GM18502 (cell line): ENCODE measurements at regions not wholly inside any gene's neighbourhood (a gene's known extent, or its start where the extent isn't known, plus 50 kb on each side); places are given as distances from the start of the nearest gene placed in this dataset.

Experiments used
- ATAC-seq: cut with Tn5 transposase; IDR thresholded peaks from one replicate; pipeline ENCODE4 v1.9.1; 2021; ENCODE audit warnings: mild to moderate bottlenecking; ENCODE audit not compliant: unreplicated experiment, poor library complexity

DNA sequence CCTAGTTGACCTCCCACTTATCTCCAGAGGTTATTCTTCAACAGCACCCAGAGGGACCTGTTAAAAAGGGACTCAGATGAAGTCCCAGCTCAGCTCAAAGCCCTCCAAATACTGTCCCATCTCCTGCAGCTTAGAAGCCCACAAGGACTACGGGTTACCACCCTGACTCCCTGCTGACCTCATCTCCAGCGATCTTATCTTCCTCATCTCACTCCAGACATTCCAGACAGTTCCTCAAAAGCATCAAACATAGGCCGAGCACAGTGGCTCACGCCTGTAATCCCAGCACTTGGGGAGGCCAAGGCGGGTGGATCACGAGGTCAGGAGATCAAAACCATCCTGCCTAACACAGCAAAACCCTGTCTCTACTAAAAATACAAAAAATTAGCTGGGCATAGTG is 263.8 kb upstream of the TLE4 start:
- ATAC-seq = no peak

DNA sequence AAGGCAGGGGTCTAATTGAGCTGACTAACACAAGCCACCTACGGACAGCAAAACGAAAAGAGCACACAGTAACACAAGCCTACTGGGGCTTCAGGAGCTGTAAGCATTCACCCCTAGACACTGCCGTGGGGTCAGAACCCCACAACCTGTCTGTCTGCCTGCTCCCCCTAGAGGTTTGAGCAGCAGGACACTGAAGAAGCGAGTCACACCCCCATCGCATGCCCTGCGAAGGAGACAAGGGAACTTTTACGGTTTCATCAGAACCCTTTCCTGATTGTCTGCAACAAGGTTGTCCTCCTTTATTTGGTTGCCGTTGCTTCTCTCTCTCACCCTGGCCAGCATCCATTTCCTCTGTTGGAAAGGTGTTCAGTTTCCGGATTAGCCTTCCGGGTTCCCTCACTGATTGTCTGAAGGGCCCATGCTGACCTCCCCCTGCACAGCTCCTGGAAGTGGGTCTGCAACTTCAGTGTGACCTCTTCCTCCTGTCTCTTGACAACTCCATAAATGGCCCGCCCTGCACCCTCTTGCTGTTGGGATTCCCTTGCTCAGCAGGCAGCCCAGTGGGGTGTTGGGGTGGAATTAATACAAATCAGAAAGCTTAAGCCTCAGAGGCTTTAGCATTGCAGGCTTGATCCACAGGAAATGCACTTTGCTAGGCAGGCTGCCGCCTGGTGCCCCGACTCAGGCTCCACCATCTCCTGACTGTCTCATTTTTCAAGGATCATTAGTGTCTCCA is 258.9 kb upstream of the TLE4 start:
- no peak for ATAC-seq

DNA sequence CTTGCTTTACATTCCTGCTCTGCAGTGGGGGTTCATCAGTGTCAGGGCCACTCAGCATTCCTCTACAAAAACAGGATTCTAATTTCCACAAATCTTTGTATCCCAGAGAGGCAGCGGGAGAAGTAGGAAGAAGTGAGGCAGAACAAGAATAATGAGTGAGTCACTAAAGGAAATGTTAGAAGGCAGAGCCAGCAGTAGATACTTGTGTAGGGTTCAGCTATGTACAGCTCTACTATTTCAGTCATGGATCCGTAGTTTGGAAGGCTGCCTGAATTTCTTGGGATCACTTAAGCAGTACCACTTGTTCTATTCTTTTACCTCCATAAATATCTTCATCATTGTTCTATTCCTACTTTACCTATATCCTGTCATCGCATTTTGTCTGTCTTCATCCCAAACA is 246.3 kb upstream of the TLE4 start:
- no peak for ATAC-seq

DNA sequence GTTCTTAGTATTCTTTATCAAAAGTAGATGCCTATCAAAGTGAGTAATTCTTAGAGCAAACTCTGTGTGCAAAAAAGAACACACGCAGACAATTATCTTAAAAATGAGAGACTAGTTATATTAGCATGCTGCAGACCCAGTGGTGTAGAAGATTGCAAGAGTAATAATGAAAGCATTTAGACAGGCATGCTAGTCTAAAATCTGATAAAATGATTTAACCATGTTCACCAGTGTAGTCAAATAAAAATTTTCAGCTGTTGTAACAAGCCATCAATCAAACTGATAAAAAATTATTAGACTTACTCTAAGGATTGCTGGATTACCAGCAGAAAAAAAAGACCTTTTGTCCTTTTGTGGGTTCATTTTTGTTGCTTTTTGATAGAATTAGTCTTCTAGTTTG is 241.9 kb upstream of the TLE4 start:
- ATAC-seq = no peak

DNA sequence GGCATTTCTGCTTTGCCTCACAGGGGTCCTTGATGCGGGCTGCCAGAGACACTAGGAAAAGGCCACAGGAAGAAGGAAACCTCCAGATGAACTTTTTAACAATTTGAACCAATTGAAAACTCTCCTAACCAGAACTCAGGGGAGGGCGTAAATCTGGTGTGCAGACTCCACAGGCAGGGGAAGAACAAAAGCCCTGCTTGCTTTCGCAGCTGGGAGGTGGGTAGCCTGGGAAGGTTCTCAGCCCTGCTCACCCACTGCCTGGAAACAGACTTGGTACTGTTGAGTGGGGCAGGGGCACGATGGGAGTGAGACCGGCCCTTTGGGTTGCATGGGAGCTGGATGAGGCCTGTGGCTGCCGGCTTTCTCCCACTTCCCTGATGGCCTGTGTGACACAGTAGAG is 237.8 kb upstream of the TLE4 start:
- no peak for ATAC-seq

DNA sequence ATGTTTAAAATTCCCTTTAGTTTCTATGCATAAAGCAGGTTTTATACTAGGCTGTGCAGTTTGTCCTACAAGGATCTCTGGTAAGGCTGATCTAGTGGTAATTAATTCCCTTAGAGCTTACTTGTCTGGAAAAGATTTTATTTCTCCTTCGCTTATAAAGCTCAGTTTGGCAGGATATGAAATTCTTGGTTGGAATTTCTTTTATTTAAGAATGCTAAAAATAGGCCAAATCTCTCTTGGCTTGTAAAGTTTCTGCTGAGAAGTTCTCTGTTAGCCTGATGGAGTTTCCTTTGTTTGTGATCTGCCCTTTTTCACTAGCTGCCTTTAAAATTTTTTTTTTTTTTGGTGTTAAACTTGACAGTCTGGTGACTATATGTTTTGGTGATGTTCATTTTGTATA is 237.1 kb upstream of the TLE4 start:
- no peak for ATAC-seq

DNA sequence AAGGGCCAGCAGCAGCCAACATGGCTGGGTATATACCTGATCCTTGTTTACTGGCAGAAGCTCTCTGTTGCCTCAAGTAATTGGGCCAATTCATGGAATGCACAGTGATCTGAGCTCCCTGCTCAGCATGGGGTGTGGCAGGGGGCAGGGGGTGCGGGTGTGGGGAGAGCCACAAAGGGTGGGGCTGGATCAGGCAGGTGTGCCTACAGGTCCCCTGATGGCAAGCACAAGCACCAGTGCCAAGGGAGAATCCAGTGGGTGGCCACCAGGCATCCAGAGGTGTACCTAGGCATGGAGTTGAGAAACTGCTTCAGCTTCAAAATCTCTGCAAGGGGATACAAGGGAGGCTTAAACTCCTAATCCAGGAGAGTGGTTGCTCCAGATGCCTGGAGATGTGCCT is 235.8 kb upstream of the TLE4 start:
- no peak for ATAC-seq

DNA sequence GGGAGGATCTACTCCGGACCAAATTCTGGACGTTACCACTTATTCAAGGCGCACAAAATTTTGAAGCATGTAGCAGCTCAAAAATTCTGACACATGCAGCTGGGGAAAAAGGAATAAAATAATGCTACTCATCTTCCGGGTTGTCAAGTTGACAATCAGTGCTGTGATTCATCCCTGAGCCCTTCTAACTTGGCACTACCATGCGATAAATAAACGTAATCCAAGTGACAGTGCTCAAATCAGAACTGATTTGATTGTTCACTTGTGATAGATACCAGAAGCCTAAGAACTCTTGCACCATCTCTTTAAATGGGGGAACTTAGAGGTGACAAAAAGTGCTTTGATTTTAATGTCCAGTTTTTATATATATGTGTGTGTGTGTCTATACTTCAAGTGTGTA is 230.2 kb upstream of the TLE4 start:
- ATAC-seq = no peak

DNA sequence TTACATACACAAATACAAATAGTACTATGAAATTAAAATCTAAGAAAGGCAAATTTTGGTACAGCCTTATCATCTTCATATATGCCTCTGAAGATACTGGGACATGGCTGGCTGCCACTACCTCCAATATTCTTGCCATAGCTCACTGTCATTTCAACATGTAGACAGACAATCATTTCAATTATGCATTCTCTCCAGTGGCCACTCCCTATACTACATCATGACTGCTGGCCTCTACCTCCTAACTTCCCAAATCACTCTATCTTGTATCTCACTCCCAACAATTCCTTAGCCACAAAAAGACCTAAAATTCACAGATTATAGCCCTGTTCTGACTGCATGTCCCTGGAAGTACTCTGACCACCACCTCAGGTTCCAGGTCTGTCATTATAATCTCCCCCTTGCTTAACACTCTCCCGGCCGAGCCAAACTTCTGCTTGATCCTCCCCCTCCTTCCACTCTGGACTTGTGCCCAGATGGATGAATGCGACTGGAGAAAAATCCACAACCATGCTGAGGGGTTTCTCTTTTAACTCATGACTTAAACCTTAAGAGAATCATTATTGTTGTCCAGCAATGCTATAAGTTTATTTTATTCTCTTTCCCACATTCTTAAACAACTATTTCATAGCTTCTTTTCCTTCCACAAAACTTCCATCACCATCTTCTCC is 225.3 kb upstream of the TLE4 start:
- no peak for ATAC-seq

DNA sequence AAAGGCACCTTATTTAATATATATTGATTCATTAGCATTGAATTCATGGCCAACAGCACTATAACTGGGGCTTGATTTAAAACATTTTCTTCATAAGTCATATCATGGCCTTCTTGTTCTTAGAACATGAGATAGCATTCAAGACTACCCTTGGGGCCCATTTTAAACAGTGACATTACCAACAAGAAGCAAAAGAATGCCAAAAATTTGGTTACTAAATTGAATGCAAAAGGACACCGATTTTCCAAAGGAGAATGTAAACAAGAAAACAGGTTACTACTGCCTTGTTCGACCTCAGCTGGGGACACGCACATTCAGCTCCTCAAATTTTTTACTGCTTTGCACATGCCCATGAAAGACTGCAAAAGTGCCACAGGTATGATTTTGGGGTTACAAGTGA is 219.4 kb upstream of the TLE4 start:
- ATAC-seq = no peak

DNA sequence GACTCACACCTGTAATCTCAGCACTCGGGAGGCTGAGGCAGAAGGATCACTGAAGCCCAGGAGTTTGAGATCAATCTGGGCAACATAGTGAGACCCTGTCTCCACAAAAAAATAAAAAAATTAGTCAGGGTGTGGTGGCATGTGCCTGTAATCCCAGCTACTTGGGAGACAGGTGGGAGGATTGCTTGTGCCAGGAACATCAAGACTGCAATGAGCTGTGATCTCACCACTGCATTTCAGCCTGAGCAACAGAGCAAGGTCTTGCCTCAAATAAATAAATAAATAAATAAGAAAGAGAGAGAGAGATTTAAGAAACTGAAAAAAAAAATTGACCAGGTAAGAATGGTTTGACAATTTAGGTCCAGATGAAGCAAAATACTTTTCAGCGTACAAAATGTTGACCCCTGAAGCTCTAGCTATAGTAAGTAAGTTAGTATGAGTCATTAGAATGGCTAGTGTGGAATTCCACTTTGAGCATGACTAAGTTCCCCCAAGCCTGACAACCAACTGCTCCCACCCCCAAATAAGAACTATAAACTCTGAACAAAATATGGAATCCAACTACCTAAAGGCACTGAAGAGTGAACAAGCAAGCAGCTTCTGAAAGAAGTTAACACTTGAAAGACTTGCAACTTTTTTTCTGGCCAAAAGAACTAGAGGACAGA is 217.8 kb upstream of the TLE4 start:
- no peak for ATAC-seq

DNA sequence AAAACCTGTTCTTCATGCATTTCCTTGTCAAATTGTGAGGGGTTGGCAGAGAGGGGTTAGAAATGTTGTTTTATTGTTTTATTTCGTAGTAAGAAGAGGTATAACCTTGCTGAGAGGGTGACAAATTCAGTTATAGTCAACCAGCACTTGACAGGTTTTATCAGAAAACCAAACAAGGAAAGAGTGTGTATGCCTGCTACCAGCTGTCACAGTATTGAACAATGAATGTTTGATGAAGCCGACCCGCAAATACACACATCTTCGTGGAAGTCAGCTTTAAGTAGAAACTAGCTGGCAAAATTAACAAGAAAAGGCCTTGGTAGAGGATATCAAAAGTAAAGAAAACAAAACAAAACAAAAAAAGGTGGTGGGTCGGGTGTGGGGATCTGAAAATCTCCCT is 214.6 kb upstream of the TLE4 start:
- ATAC-seq = no peak

DNA sequence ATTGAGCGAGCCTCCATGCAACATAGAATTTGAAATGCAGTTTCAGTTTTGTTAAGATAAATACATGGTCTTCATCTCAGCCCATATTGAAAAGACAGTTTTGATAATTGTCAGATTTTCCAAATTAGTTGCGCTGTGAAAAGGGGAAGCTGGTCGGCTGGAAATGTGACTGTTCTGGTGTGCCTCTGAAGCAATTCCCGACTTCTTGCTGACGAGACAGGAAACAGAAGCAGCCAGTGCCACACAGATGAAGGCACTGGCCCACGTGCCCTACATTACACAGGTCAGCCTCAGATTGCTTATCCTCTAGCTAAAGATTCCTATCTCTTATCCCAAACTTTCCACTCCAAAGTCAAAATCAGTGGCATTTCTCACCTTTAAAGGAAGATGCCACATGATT is 214.1 kb upstream of the TLE4 start:
- no peak for ATAC-seq

DNA sequence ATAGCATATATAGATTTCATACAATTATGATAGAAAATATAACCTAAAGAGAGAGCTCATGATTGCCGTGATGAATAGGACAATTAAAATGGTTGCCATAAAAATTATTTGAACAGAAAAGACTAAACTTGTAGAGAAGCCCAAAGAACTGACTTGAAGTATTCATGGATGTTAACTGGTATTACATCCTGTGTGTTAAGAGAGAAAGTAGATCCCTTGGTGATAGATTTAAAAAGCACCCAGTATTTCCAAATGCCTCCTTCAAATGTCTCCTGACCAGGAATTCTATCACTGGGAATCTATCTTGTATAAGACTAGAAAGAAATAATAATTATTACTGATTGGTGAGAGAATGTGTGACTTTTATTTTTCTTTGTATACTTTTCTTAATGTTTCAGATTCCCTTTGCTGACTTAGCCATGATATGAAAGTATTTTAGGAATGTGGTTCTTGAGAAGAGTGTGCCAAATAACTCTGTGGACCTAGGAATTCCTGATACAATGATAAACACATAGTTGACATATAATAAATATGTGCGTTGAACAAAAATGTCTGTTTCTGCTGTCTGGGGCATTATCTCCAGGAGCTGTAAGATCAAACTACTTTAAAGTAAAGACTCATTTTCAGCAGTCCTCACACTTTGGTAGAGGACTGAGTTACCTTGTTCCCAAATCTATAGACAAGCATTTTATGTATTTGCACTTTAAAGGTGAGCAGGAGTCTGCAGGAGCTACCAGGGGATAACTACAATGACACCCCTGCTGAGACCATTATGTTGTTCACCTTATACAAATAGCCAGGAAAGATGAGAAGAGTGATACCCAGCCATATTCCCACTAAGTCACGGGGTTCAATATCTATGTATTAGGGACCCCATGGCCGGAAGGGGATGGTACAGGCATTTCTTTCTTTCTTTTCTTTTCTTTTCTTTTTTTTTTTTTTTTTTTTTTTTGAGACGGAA is 211.1 kb upstream of the TLE4 start:
- ATAC-seq = no peak

DNA sequence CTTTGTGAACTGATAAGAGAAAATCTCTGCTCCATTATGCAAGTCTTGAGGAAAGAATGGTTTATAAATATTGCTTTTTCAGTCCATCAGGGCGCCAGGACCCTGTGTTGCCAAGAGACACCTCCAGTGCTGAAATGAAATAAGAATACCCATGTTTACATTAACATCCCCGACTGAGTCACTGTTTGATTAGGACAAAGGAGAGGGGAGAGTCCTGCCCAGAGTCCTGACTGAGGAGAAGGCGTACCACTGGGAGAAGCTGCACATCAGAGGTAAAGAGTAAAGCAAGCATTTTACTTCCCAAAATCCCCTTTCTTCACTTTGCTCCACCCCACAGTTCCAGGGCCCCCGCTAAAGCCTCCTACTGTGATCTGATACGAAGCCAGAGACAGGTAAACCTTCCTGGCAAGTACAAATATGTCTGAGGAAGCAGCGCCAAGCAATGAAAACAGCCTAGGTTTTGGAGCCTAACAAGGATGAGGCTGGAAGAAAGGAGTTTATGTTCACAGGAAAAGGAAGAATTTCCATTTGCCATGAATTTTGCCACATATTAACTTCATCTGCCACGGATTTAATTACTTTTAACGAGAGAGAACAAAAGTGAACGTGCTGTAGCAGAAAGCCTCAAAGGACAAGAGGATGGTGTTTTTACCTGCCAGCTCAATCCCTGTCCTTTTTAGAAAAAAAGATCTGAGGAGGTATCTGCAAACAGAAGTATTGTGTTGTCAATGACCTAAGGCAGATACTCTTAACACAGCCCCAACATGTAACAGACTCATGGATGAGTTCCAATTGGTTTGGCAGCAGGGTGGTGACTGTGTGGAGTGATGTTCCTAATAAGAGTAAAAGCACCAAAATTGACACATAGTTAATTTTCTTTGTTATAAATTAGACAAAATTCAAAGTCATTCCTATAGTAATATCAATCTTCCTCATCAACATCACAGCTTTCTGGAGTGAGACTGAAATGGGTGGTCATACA is 209.4 kb upstream of the TLE4 start:
- ATAC-seq = no peak

DNA sequence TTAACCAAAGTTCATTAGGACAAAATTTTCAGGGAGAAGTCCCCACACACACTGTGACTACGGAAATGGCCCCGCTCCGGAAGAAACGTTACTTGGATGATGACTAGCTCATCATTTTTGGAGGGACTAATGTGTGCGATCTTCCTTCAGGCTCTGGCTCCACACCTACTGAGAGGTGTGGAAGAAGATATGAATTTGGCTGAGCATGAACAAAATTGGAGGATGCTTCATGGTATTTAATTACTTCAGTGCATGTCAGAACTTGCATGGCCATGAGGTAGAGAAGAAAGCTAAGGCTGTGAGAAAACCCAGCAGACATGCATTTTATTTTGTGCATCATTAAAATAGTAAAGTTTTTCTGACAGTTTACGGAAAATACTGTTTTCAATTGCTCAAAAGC is 202.1 kb upstream of the TLE4 start:
- ATAC-seq = no peak

DNA sequence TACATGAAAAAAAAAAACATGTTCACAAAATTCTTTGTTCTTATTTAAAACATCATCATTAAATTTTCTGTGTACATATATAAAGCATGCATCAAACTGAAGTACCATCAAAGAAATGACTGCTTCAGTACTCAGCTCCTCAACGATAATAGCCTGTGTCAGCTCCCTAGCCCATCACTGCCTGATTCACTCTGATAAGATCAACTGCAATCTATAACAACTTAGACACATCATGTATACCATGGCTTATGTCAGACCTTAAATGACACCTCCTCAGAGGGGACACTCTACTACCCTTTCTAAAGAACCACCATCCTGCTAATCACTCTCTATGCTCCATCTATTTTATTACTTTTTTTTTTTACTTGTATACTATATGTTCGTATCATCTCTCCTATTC is 200.5 kb upstream of the TLE4 start:
- no peak for ATAC-seq

DNA sequence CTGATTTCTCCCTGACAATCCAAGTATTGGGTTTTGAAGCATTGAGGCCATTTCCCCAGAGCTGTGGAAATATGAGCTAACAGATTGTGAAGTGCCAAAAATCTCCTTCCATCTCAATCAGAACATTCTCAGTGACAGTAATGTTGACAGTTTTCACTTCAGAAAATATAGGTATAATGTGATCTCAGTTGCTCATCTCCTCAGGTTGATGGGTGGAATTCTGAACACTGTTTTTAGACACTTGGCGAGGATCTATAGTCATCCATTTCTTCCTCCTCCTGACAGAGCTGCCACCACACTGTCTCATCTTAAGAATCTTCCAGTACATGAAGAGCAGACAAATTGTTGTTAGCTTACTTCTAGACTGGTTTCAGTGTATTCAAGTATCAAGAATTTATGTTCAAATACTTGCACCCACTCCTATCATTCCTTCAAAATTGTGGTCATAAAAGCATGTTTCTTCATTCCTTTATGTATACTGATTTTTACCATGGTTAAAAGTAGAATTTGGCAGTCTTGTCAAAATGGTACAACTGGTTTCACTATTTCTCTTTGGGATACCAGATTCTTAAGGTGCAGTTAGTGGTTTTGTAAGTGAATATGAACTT is 199.7 kb upstream of the TLE4 start:
- ATAC-seq = no peak

DNA sequence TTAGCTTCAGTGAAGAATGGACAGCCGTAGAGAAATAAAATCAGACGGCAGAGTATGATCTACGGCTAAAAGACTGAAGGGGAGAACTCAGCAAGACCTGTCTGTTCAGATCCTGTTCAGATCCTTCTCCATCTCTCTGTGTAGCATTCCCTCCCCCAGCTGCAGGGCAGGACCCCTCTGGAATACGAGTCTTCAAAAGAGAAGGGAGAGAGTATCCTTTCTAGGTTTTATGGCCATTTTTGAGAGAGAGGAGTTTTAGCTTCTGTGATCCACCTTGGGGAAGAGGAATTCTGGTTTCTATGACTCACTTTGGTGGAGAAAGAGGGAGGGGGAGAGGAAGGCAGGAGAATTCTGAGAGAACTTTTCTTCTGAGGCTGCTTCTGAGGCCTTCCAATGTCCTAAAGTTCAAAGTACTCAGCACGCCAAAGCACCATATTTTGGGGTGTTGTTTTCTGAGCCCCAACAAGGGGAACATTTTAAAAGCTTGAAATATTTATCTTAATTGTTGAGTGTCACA is 194.4 kb upstream of the TLE4 start:
- ATAC-seq = no peak
